ENCODE measurements at regions not wholly inside any gene's neighbourhood (a gene's known extent, or its start where the extent isn't known, plus 50 kb on each side); places are given as distances from the start of the nearest gene placed in this dataset.

- no peak for DNase-seq
These were observed 627.2 kb downstream of the ZIC1 start for GRCh38 chr3:148036331-148036876.

GRCh38 chr3:148042663-148043445, 633.7 kb downstream of the ZIC1 start:
- no peak for DNase-seq

- no peak for DNase-seq
These were observed 635.0 kb downstream of the ZIC1 start for GRCh38 chr3:148044151-148044550.

- no peak for DNase-seq
These were observed 642.7 kb upstream of the AGTR1 start for GRCh38 chr3:148054999-148055398.

- peak; percentile 6 to 27 for DNase-seq
These were observed 635.1 kb upstream of the AGTR1 start for GRCh38 chr3:148062590-148062989.

GRCh38 chr3:148066802-148067201, 630.9 kb upstream of the AGTR1 start:
- no peak for DNase-seq

- no peak for DNase-seq
These were observed 629.2 kb upstream of the AGTR1 start for GRCh38 chr3:148068466-148068865.

- no peak for DNase-seq
These were observed 627.7 kb upstream of the AGTR1 start for GRCh38 chr3:148070041-148070440.

GRCh38 chr3:148073721-148074456, 623.8 kb upstream of the AGTR1 start:
- no peak for DNase-seq

GRCh38 chr3:148074946-148075345, 622.8 kb upstream of the AGTR1 start:
- DNase-seq: peak in 1 of 2 experiments; percentile 35

- DNase-seq: peak; percentile 58 to 63
These were observed 621.7 kb upstream of the AGTR1 start for GRCh38 chr3:148075771-148076716.

- peak in 1 of 2 experiments; percentile 13 for DNase-seq
These were observed 620.3 kb upstream of the AGTR1 start for GRCh38 chr3:148077318-148077923.

GRCh38 chr3:148077965-148078364, 619.7 kb upstream of the AGTR1 start:
- no peak for DNase-seq

GRCh38 chr3:148078658-148079057, 619.0 kb upstream of the AGTR1 start:
- no peak for DNase-seq

- DNase-seq: peak in 1 of 2 experiments; percentile 33
These were observed 618.3 kb upstream of the AGTR1 start for GRCh38 chr3:148079370-148079769.

- DNase-seq: no peak
These were observed 615.8 kb upstream of the AGTR1 start for GRCh38 chr3:148081926-148082325.

- no peak for DNase-seq
These were observed 615.0 kb upstream of the AGTR1 start for GRCh38 chr3:148082506-148083280.

GRCh38 chr3:148083526-148084182, 614.0 kb upstream of the AGTR1 start:
- peak in 1 of 2 experiments; percentile 7 for DNase-seq

GRCh38 chr3:148084931-148085330, 612.8 kb upstream of the AGTR1 start:
- no peak for DNase-seq

- DNase-seq: no peak
These were observed 609.9 kb upstream of the AGTR1 start for GRCh38 chr3:148087601-148088371.
